NCI-H2081 (cell line): ENCODE measurements at regions not wholly inside any gene's neighbourhood (a gene's known extent, or its start where the extent isn't known, plus 50 kb on each side); places are given as distances from the start of the nearest gene placed in this dataset.

Experiments
- DNase-seq, 2 experiments: peaks; one replicate each; lab custom pipeline; 2025; lab: John Stamatoyannopoulos, UW

DNA sequence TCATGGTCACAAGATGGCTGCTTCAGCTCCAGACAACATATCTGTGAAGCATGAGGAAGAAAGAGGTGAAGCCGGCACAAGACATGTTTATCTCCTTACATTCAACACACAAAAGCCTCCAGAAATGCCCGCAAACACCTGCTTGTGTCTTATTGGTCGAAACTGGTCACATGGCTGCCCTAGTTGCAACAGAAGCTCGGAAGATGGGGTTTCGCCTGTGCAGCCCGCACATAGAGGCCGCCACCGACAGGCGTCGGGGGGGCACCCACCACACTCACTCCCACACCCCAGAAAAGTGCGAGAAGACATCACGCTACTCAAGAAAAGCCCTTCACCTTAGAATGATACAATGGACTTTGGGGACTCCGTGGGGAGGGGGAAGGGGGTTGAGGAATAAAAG lies 63.0 kb upstream of the MGMT start:
- no peak for DNase-seq

DNA sequence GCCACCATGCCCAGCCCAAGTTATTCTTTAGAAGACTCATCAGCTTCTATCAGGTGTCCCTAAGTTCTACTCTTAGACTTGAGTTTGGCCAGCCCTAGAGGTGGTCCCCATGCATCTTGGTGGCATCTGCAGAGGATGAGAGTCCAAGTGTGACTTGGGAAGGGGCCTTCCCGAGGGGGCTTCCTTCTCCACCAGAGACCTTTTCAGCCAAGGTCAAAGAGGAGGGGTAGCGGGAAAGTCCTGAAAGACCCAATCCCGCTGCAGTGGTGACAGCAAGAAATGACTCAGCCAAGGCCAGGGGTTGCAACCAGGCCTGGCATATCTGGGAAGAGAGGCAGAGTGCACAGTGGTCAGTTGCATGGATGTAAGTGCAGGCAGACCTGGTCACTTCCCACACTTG lies 61.7 kb upstream of the MGMT start:
- DNase-seq, result no peak

GRCh38 chr10:129410688-129411392 lies 56.2 kb upstream of the MGMT start:
- DNase-seq, result no peak

- DNase-seq, result no peak
Observed at GRCh38 chr10:129411393-129411705, 55.7 kb upstream of the MGMT start.

GRCh38 chr10:129411772-129412171 lies 55.3 kb upstream of the MGMT start:
- no peak for DNase-seq

- DNase-seq, result no peak
Observed at GRCh38 chr10:129413024-129413423, 54.0 kb upstream of the MGMT start.

GRCh38 chr10:129415215-129416140 lies 51.6 kb upstream of the MGMT start:
- DNase-seq, result no peak

DNA sequence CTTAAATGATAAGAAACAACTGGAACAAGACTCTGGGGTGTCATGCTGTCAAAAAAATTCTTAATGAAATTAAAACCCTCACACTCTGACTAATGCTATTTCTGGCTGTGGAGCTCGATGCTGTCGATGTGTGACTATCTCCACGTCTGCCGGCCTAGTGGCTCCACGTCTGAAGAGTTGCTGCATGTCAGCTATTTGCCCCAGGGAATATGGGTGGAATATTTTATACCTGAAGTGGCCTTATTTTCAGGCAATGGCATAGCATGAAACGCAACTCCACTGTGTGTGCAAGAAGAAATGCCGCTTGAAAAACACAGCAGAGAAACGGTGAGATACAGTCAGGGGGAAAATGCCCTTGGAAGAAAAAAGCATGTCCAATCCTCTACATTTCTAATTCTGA lies 50.9 kb upstream of the MGMT start:
- no peak for DNase-seq

- no peak for DNase-seq
Observed at GRCh38 chr10:129416956-129417765, 49.9 kb upstream of the MGMT start.
